Ecto neural progenitor cell (in vitro differentiated cells): ENCODE measurements at regions not wholly inside any gene's neighbourhood (a gene's known extent, or its start where the extent isn't known, plus 50 kb on each side); places are given as distances from the start of the nearest gene placed in this dataset.
"Not testable (repeated sequence)": the region's sequence is repeated elsewhere in the genome, so short reads cannot be mapped to it uniquely, and the experiment has no call there.

Experiments used
- DNase-seq: peaks from one replicate; pipeline ENCODE4 v3.0.0-alpha.2; 2018; ENCODE audit warnings: low spot score

- DNase-seq: not testable (repeated sequence)
These were observed 315.9 kb upstream of the ESRRG start for GRCh38 chr1:217039139-217039538.

GRCh38 chr1:217036757-217037156 lies 313.5 kb upstream of the ESRRG start:
- DNase-seq: no peak

GRCh38 chr1:217032715-217033367 lies 309.6 kb upstream of the ESRRG start:
- DNase-seq: no peak

GRCh38 chr1:217029281-217030157 lies 306.3 kb upstream of the ESRRG start:
- DNase-seq: no peak

DNA sequence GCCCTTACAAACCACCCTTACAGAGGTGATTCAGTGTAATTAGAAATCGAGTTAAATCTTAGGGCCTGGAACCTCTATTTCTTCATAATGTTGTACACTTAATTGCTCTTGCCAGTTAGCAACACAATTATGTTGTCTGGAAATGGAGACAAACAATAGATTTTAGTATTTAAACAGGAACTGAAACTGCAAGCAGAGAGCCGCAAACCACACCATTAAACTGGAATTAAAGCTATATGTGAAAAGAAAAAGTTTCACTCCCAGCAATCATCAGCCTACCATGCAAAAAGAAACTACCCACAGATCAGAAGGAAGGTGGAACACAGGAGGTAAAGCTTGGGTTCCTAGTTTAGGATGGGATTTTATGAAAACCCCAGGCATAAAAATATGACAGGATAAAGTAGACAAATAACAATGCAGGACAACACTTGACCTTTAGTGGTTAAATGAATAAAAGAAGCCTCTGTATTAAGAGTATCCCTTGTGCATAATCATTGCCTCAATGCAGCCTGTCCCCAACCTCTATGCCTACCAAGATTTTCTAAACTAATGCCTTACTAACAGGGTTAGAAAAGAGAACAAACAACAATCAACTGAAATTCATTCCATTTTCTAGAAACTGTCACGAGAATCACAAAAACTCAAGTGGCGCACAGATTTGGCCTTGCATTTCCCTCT lies 304.3 kb upstream of the ESRRG start:
- no peak for DNase-seq

DNA sequence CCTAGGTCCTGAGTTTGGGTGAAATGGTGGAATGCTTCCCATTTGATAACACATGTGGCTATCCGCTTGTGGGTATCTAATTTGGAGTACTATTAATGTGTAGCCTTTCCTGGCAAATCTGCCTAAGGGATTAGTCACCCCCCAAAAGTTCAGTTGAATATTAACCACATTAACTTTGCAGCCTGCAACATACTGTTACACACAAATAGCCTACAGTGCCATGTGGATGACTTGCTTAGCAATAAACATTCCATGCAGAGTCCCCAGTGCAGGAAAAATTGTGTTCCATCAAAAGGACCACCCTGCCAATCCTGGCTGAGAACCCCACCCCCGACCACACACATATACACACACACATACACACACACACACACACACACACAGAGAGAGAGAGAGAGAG lies 303.3 kb upstream of the ESRRG start:
- DNase-seq: no peak

- no peak for DNase-seq
These were observed 302.2 kb upstream of the ESRRG start for GRCh38 chr1:217025381-217025780.

GRCh38 chr1:217024911-217025310 lies 301.7 kb upstream of the ESRRG start:
- DNase-seq: no peak

GRCh38 chr1:217021956-217022355 lies 298.7 kb upstream of the ESRRG start:
- no peak for DNase-seq

DNA sequence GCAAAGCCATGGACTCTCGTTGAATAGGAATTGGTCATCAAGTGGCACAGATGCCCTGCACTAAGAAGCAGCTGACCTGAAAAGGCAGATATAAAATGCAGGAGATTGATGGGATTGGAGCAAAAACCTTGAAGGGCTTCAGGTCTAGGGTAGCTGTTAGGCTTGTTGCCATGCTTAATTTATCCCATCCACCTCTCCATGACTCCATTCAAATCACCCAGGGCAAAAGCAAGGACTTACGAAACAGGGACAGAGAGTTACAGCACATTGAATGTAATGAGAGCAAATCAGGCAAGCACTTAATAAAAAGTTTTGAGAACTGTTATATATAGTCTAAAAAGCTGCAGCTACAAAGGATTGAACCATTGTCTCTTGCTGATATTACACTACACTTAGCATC lies 298.2 kb upstream of the ESRRG start:
- no peak for DNase-seq

DNA sequence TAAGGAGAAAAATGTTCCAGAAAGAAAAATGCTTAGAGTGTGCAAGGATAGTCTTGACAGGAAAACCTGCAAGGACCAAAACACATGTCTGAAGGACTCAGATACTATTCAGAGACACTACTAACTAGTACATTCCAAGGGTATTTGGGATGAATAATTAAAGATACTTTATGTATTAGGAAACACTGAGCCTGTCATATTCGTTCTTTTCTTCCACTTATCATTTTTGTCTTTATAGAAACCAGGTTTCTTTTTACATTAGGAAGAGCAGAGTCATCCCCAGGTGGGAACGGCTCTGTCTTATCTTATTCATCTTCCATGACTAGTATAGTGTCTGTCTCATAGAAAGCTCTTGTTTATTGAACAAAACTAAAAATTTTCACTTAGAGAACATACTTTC lies 296.2 kb upstream of the ESRRG start:
- DNase-seq: no peak

DNA sequence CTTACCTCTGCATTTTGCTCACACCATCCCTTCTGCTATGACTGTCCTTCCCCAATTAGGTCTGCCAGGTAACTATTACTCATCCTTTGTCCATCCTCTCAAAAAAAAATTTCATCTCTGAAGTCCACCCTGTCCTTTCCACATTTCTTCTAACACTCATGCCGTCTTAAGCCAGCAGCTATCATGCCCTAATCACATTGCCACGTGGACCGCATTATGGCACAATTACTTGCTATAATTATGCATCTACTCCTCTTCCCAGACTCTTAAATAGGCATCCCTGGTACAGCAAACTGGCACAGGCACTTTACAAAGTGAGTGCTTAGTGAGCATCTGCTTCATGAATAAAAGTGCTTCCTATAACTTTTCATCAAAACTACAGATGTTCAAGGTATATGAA lies 295.4 kb upstream of the ESRRG start:
- DNase-seq: no peak

GRCh38 chr1:217017165-217017564 lies 293.9 kb upstream of the ESRRG start:
- DNase-seq: no peak

GRCh38 chr1:217014066-217014465 lies 290.8 kb upstream of the ESRRG start:
- no peak for DNase-seq

DNA sequence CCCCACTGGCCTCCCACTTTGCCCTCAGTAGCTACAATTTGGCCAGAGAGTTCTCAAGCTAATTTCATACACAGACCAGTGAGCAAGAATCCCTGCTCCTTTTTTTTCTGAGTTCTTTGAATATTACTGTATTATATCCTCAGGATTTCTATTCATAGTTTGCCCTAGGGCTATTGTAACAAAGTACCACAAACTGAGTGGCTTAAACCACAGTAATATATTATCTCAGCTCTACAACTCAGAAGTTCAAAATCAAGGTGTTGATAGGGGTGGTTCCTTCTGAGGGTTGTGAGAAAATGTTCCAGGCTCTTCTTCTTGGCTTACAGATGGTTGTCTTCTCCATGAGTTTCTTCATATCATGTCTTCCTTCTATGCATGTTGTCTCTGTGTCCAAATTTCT lies 289.4 kb upstream of the ESRRG start:
- DNase-seq: no peak

DNA sequence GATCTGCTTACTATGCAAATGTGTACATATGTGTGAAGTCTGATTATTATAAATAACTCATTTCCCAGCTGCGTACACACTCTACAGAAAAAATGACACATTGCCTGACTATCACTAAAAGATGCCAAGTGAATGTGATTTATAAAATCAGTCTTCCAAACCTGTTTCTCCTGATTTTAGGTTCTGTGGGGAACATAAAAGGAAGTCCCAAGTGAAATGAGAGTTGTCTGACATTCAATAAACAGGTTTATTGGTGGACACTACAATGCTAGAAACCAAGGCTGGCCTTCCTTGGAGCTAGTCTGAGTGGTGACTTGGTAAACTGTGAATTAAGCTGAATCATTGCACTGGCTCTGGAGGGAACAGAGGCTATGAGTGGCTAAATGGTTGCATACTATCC lies 287.9 kb upstream of the ESRRG start:
- no peak for DNase-seq

DNA sequence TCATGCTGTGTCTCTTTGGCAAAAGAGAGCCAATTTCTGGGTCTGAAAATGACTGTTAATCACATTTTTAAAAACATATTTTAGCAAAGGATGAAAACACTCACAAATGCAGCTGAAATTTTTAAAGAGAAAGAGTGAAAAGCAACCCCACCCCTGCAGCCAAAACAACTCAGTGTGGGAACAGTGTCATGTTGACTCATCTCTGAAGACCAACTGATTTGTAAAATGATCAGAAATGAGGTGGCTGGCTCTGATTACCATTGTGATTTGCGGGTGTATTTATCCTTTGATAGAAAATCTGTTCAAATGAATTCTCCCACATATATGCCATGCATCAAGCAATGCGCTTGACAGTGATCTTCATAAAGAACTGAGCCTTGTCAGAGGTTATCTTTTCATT lies 287.0 kb upstream of the ESRRG start:
- DNase-seq: no peak

DNA sequence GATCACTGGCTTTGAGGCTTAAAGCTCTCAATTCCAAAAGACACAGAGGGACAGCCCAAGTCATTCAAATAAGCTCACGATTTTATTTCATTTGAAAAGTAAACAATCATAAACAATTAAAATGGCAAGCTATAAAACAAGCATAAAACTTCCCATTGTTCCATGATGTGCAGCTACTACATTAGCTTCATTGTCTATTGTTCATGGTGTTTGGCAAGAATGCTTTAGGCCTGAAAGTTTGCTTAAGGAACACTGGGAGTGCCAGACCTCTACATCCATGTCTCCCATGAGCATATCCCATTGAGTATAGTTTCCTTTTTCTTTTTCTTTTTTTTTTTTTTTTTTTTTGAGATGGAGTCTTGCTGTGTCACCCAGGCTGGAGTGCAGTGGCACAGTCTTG lies 286.1 kb upstream of the ESRRG start:
- DNase-seq: no peak

- no peak for DNase-seq
These were observed 281.7 kb upstream of the ESRRG start for GRCh38 chr1:217004776-217005436.

DNA sequence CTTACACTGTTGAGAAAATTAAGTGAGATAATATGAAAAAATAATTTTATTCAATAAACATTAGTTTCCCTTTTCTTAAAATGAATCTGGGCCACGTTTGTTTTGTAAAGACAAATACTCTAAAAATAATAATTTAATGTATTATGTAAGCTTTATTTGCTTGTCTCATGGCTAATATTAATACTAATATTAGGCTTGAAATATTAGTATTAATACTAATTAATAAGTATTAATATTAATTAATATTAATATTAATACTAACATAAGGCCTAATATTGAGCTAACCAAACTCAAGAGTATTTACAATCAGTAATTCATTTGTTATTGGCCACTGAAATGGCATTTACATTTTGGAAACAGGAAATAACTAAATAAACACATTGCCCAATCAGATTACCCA lies 280.1 kb upstream of the ESRRG start:
- DNase-seq: no peak

DNA sequence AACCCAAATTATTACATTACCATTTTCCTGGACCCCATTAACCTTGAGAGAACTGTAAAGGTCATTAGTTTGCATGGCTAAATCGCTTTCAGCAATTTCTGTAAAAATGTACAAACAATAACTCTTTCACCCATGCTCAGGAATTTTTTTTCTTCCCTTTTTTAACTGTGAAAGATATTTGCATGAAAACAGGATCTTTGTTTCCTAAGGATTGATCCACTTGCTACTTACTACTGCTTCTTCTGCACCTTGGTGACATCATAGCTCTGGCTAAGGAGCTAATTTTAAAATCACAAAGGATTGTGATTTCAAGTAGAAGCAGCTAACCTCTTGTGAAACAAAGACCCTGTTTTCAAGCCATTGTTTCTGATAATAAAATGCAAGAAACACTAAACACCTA lies 274.6 kb upstream of the ESRRG start:
- DNase-seq: no peak

GRCh38 chr1:216997069-216997468 lies 273.8 kb upstream of the ESRRG start:
- no peak for DNase-seq

DNA sequence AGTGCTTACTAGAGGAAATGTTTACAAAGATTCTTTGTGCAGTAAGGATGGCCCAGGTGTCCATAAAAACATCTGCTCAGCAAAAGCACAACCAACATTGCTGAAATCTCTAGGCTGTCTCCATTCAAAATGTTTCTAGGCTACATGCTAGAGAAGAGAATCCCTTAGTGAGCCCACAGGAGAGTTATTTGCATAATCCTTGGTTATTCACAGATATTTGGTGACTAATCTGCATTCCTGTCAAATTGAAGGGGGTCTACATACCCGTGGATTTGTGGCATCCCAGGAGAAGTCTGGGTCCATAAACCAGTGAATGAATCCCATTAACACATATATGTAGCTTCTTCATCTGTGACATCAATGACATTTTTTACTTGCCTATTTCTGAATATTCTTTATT lies 261.3 kb upstream of the ESRRG start:
- DNase-seq: no peak
